ENCODE measurements at regions not wholly inside any gene's neighbourhood (a gene's known extent, or its start where the extent isn't known, plus 50 kb on each side); places are given as distances from the start of the nearest gene placed in this dataset.
A peak's percentile ranks its signal among the peaks of the same experiment; 100 is the strongest.

DNA sequence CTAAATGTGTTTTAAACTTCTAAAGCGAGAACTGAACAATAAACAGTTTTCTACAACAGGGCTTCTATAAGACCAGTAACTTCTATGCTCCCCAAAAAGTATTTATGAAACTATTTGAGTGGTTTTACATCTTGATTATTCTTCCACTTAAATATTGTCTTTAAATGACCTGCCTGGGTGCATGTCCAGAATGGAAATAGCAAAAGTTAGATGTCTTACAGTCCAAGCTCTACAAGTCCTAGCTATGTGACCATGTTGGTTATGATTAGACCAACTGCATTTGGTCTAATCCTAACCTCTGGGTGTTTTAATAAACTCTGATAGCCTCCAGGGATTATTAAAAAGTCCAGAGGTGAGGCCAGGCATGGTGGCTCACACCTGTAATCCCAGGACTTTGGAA lies 79.0 kb upstream of the ATXN3L start:
- intact Hi-C loops (cut with DNase I; ENCODE audit: low total_unique reads), result no loop called here
- 61 to 72% methylated on average over 1 of the region's 1 CpG for WGBS, 2 donors
- TF ChIP-seq CTCF (IDR thresholded peaks at IDR 0.05) (no peak), POLR2A (IDR thresholded peaks at IDR 0.05) (no peak)

DNA sequence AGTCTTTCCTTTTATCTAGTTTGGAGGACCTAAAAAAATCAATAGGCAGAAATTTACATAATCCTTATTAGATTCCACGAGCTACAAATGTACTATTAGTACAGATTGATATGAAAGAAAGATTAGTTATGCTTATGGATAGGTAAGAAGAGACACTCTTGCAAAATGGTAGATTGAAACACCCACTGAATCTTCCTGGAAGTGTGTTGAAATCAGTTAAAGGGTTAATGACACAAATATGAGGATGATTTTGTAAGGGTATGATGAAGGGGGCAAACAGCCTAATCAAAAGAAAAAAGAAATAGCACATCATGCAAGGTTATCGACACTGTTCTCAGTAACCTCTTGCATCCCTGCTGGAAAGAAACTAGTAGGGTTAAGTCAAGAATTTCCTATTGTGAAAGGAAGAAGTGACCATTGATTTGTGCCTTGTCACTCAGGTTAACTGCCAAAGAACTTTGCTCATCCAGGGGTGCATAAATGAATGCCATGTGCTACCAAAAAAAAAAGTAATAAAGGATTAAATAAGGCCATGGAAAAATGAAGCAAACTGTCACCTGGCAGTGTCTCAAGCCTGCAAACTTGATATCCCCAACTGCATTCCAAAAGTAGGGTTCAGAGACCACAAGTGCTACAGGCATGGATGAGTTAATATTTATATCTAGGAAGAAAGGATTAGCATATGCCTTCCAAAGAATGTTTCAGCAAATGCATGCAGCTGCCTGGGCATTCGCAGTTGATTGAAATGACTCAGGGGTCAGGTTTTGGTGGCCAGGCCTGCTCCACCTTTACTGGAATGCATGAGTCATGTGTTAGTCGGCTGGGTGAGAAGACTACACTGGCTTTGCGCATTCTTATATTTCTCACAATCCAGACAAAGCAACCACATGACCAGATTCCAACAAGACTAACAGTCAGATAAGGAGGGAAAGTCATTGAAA lies 78.3 kb upstream of the ATXN3L start:
- DNase-seq (ENCODE audit: low spot score in 2 of 2), result peak in 1 of 2 donors; percentile 35
- TF ChIP-seq POLR2A (IDR thresholded peaks at IDR 0.05) (no peak), CTCF (IDR thresholded peaks at IDR 0.05) (no peak)
- intact Hi-C loops (cut with DNase I; ENCODE audit: low total_unique reads), result no loop called here
- 33 to 51% methylated on average over 5 of the region's 5 CpGs for WGBS, 2 donors
- no peak overlapping the region for H3K4me3 ChIP-seq (ENCODE audit: low read depth, poor library complexity, severe bottlenecking)

More for the DNA sequence above, 79.0 kb upstream of the ATXN3L start:
- no peak overlapping the region for H3K4me3 ChIP-seq (ENCODE audit: low read depth, poor library complexity, severe bottlenecking)
- no peak for DNase-seq (ENCODE audit: low spot score in 2 of 2)

DNA sequence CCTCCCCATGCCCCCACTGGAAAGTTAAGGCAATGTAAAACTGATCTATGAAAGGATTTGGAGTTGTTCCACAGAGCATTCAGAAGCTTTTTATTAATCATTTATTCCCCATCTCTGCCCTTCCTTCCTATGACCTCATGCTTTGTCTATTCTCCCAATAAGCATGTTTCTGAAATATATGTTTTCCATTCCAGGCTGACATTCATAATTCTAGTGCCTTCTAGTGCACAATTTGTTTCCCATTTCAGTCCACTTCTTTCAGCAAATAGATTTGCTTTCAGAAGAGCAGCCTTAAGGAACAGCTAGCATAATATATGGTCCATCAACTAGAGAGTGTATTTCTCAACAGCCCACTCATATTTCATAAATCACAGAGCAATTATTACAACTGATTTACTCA lies 77.1 kb upstream of the ATXN3L start:
- DNase-seq (ENCODE audit: low spot score in 2 of 2), result no peak
- intact Hi-C loops (cut with DNase I; ENCODE audit: low total_unique reads), result no loop called here
- no peak overlapping the region for H3K4me3 ChIP-seq (ENCODE audit: low read depth, poor library complexity, severe bottlenecking)
- TF ChIP-seq POLR2A (IDR thresholded peaks at IDR 0.05) (no peak), CTCF (IDR thresholded peaks at IDR 0.05) (no peak)

DNA sequence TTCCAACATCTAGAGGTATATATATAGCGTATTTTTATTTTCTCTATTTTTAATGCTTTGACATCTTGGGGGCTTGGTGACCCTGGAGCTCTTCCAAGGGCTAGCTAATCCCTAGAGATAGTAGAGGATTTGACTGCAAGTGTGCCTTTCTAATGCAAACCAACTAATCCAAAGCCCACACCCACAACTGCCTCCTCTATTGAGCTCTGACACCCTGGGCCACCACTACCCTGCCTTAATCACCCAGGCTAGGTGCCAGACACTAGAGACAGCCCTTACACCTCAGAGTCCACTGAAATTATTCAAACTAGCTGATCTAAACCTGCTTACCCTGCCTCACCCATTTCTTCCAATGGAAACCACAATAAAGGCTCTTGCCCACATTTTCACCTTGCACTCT lies 69.6 kb upstream of the ATXN3L start:
- no peak for DNase-seq (ENCODE audit: low spot score in 2 of 2)
- no peak overlapping the region for H3K4me3 ChIP-seq (ENCODE audit: low read depth, poor library complexity, severe bottlenecking)
- 80 to 82% methylated on average over 1 of the region's 1 CpG for WGBS, 2 donors
- no peak for TF ChIP-seq POLR2A (IDR thresholded peaks at IDR 0.05)
- TF ChIP-seq CTCF (IDR thresholded peaks at IDR 0.05), result no peak
- intact Hi-C loops (cut with DNase I; ENCODE audit: low total_unique reads), result no loop called here

DNA sequence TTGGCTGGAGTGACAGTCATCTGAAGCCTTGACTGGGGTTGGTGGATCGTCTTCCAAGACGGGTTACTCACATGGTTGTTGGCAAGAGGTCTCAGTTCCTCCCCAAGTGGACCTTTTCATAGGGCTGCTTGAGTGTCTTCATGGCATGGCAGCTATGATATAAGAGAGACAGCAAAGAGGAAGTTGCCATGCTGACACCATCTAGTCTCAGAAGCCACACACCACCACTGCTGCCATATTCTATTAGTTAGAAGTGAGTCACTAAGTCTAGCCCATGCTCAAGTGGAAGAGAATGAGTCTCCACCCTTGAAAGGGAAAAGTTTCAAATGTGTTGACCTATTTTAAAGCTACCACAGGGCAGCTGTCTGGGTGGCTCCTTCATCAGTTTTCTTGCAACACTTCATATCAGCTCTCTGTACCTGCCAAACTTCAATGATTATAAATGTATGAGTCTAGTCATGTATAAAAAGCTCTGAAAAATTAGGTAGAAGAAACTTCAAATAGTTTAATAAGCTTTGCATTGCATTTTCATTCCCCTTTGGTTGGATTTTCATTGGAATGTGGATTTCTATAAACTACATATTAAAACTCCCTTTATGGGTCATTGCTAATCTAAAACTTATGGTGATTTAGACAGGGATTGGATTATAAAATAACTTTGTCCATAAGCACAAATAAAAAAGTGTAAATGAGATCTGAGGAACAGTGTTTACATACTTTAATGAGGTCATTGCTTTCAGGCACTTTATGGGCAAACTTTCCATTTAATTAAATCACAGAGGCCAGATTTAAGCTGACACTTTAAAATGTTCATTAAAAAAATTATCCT lies 68.0 kb upstream of the ATXN3L start:
- intact Hi-C loops (cut with DNase I; ENCODE audit: low total_unique reads), result no loop called here
- no peak for TF ChIP-seq CTCF (IDR thresholded peaks at IDR 0.05)
- WGBS, 2 donors, result 48 to 77% methylated on average over 2 of the region's 2 CpGs
- no peak overlapping the region for H3K4me3 ChIP-seq (ENCODE audit: low read depth, poor library complexity, severe bottlenecking)
- DNase-seq (ENCODE audit: low spot score in 2 of 2), result no peak

All from lower leg skin (tissue), 4 donors.